GM18951 (cell line): ENCODE measurements at regions not wholly inside any gene's neighbourhood (a gene's known extent, or its start where the extent isn't known, plus 50 kb on each side); places are given as distances from the start of the nearest gene placed in this dataset.

Source experiments
- POLR2A ChIP-seq: IDR thresholded peaks from 4 replicates; pipeline ENCODE4 v1.6.1; 2011; ENCODE audit warnings: mild to moderate bottlenecking; ENCODE audit not compliant: insufficient read length, insufficient read depth; ENCODE audit errors: extremely low read depth
- in situ Hi-C: fragments of 300-500 bp; cut with MboI; formaldehyde crosslinking; loops from one replicate; pipeline ENCODE4 v1.12.0; 2022; ENCODE audit warnings: low sequenced_read_pairs, mixed read lengths, inconsistent platforms; ENCODE audit not compliant: unreplicated experiment

GRCh38 chr15:25930931-25931330 lies 67.8 kb upstream of the ATP10A start:
- in situ Hi-C loops: no loop called here
- no peak for TF ChIP-seq POLR2A
